NCI-H748 (cell line): ENCODE measurements at regions not wholly inside any gene's neighbourhood (a gene's known extent, or its start where the extent isn't known, plus 50 kb on each side); places are given as distances from the start of the nearest gene placed in this dataset.
A peak's percentile ranks its signal among the peaks of the same experiment; 100 is the strongest.
"Not testable (repeated sequence)": the region's sequence is repeated elsewhere in the genome, so short reads cannot be mapped to it uniquely, and the experiment has no call there.

Experiments
- DNase-seq: peaks from one replicate; lab custom pipeline; 2025; ENCODE audit not compliant: unreplicated experiment; lab: John Stamatoyannopoulos, UW

- no peak for DNase-seq
Measured at GRCh38 chr7:149334930-149335329, 72.9 kb downstream of the ZNF783 start.

GRCh38 chr7:149348758-149349369 lies 86.9 kb downstream of the ZNF783 start:
- DNase-seq: no peak

DNA sequence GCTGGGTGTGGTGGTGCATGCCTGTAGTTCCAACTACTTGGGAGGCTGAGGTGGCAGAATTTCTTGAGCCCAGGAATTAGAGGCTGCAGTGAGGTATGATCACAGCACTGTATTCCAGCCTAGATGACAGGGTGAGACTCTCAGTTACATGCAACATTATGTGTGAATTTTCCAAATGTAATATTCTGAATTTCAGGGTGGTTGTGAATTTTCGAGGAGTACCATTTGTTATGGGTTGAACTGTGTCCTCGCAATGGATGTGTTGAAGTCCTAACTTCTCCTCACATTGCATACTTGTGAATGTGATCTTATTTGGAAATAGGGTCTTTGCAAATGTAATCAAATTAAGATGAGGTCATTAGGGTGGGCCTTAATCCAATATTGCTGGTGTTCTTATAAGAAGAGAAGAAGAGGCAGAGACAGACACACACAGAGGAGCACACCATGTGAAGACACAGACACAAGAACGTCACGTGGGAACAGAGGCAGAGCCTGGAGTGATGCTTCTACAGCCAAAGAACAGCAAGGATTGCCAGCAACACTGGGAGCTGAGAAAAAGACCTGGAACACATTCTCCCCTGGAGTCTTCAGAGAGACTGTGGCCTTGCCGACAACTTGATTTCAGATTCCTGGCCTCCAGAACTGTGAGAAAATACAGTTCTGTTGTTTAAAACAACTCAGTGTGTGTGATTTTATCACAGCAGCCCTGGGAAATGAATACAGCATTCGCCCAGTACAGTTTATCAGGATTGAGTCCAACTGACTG lies 91.9 kb downstream of the ZNF783 start:
- DNase-seq: no peak

- not testable (repeated sequence) for DNase-seq
Measured at GRCh38 chr7:149355035-149355389, 93.0 kb downstream of the ZNF783 start.

DNA sequence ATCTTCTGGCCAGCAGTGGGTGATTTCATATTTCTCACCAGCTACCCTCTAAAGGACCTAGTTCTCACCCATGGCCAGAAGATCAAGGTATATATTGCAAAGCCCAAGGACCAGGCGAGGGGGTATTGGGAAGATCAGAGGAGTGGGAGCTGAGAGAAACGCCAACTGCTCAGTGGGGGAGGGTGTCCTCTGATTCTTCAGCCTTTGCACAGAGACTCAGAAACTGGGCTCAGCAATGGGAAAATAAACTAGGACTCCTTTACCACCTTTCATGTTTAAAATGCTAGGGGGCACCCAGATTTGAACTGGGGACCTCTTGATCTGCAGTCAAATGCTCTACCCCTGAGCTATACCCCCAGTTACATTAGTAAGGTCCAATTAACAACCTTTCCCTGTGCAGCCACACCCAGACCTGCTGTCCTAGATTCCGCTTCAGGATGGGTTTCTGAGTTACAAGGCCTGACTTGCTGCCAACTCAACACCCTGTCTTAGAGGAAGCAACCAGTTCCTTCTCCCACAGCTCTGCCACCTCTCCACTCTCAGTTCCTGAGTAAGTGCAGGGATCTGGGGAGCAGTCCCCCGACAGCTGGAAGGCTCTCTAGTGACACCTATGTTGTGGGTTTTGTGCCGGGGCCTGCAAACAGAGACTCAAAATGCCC lies 93.5 kb downstream of the ZNF783 start:
- DNase-seq: peak; percentile 33

DNA sequence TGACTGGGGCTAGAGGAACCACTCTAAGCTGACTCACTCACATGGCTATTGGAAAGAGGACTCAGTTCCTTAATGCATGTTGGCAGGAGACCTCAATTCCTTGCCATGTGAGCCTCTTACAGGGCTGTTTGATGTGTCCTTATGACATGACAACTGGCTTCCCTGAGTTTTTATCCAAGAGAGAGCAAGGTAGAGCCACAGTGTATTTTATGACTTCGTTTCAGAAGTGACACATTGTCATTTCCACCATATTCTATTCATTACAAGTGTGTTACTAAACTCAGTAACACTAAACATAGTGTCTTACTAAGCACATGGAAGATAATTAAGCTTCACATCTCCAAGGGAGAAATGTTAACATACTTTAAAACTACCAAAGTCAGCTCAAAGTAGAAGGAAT lies 98.2 kb downstream of the ZNF777 start:
- no peak for DNase-seq

DNA sequence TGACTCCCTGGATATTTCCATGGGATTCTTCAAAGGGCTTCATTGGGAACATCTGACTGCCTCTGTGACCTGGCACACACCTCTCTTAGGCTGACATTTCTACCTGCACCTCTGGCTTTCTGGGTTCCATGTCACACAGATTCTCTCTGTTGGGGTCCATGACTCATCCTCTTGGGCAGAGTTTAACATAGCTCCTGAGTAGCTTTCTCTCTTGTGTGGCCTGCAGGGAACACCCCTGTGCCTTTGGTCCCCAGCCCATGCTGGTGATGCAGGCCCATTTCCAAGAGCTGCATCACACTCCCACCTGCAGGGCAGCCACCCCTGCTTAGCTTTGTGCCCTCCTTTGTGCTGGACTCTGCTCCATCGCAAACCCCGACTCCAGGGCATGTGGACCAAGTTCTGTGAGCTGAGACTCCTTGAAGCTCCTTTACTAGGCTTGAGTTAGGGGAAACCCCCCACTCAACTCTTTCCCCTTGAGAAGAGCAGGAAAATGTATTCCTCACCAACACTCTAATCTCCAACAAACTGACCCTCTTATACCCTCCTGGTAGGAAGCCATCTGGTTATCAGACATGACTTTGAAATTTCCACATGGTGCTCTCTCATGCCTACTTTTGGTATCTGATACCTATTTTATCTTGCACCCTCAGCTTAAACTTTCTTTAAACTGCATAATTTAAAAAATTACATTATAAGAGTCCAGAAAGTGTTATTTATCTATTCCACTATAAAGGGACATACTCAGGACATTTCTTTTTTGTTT lies 93.3 kb downstream of the ZNF777 start:
- no peak for DNase-seq

DNA sequence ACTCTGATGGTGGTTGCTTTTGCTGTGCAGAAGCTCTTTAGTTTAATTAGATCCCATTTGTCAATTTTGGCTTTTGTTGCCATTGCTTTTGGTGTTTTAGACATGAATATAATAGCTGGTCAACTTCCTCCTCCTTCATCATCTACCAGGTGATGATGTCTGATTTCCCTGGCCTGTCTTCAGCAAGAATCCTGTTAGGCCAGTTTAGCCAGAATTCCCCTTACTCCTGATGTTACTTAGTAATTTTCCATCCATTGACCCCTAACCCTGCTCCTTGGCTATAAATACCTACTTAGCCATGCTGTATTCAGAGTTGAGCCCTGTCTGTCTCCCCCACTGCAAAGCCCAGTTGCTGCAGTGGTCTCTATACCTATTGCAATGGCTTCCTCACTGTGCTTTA lies 91.4 kb downstream of the ZNF777 start:
- DNase-seq: peak; percentile 95

DNA sequence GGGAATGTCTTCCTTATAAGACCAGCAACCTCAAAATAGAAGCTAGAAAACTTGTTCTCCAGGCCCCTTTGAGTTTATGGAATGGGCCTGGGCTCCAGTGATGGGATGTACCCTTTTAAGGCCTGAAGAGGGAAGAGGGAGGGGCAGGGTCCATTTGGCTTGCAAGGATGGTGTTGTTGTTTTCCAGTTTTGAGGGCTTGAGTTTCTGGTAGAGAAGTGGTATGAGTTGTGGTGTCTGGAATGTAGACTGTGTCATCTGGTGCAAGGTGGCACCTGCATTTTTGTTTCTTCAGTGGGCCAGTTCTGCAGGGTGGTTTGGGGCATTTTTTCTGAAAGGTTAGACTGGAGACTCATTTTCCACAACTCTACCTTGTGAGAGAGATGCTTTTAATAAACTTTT lies 90.1 kb downstream of the ZNF777 start:
- DNase-seq: no peak

DNA sequence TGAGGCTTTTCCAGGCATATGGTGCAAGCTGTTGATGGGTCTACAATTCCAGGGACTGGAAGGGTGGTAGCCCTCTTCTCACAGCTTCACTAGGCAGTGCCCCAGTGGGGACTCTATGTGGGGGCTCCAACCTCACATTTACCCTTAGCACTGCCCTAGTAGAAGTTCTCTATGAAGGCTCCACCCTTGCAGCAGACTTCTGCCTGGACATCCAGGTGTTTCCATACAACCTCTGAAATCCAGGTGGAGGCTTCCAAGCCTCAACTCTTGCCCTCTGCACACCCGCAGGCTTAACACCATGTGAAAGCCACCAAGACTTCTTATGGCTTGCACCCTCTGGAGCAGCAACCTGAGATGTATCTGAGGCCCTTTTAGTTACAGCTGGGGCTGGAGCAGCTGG lies 87.8 kb downstream of the ZNF777 start:
- DNase-seq: no peak

DNA sequence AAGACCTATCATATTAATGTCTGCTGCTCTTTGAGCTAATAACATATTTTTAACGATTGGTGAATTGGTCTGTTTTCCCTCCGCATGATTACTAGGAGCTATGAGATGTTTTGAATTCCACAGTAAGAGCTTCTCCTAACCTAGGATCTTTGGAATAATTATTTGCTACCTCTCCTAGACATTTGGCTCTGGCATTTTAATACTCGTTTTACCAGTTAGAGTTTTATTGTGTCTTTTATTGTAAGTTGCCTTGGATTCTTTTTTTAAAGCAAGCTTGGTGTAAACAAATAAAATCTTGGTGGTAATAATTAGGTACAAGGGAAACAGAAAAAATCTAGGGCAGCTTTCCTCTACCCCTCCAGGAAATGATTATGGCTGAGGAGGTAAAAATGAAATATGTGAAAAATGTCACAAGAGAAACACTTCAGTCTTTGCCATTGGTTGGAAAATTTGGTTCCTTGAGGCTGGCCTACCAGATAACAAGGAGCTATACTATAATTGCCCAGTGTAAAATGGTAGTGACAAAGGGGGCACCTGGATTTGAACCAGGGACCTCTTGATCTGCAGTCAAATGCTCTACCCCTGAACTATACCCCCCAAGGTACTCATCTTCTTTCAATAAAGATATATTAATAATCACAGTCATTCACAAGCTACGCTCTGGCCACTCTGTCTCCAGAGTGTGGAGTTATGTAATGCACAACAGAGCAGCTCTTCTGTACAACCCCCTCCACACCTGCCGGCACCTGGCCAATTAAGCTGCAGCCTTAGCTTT lies 85.4 kb downstream of the ZNF777 start:
- no peak for DNase-seq

DNA sequence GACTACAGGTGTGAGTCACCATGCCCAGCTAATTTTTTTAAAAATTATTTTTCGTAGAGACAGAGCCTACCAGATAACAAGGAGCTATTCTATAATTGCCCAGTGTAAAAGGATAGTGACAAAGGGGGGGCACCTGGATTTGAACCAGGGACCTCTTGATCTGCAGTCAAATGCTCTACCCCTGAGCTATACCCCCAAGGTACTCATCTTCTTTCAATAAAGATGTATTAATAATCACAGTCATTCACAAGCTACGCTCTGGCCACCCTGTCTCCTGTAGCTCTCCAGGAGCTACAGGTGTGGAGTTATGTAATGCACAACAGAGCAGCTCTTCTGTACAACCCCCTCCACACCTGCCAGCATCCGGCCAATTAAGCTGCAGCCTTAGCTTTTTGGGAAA lies 83.5 kb downstream of the ZNF777 start:
- no peak for DNase-seq

DNA sequence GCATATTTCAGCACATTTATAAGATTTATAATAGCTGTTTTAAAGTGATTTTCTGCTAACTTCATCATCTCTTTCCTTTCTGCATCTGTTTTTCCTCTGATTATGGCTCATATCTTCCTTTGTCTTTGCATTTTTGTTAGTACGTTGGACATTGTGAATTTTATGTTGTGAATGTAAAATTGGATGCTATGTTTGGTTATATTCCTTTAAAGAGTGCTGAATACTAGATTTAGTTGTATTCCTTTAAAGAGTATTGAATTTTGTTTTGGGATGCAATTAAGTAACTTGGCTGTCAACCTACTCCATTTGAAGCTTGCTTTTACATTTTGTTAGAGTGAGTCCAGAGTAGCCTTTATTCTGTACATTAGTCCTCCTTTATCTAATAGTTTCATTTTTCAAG lies 81.2 kb downstream of the ZNF777 start:
- no peak for DNase-seq

GRCh38 chr7:149381245-149381644 lies 79.6 kb downstream of the ZNF777 start:
- peak; percentile 22 for DNase-seq
